WTC11 (cell line): ENCODE measurements at regions not wholly inside any gene's neighbourhood (a gene's known extent, or its start where the extent isn't known, plus 50 kb on each side); places are given as distances from the start of the nearest gene placed in this dataset.

Experiments
- ATAC-seq: fragments of 200-7000 bp; cut with Tn5 transposase; 2 replicates; pipeline ENCODE4 v1.10.0; 2021; ENCODE audit warnings: mild to moderate bottlenecking, moderate library complexity
- CTCF ChIA-PET: fragments of 300-600 bp; sonication (Branson Sonifier 250); formaldehyde crosslinking; loops from one replicate; lab custom pipeline; 2021; ENCODE audit warnings: antibody characterized with exemption; lab: Charles Lee
- POLR2A ChIA-PET: fragments of 350-600 bp; sonication (Branson Sonifier 250); formaldehyde crosslinking; loops from one replicate; lab custom pipeline; 2021; ENCODE audit warnings: antibody characterized with exemption; lab: Charles Lee
- DNase-seq: peaks from one replicate; pipeline ENCODE4 v3.0.0; 2021; ENCODE audit warnings: low spot score
- H3K27ac Mint-ChIP-seq: 2 replicates; pipeline ENCODE4 v1.8.0; 2021; ENCODE audit warnings: mixed read lengths
- H3K27me3 Mint-ChIP-seq: 2 replicates; pipeline ENCODE4 v1.8.0; 2021; ENCODE audit warnings: low read depth, mild to moderate bottlenecking, moderate library complexity, mixed read lengths
- H3K36me3 Mint-ChIP-seq: 2 replicates; pipeline ENCODE4 v1.8.0; 2021; ENCODE audit warnings: mixed read lengths
- H3K4me1 Mint-ChIP-seq: 2 replicates; pipeline ENCODE4 v1.8.0; 2022; ENCODE audit warnings: mixed read lengths
- H3K4me3 Mint-ChIP-seq: 2 replicates; pipeline ENCODE4 v1.8.0; 2021; ENCODE audit warnings: mild to moderate bottlenecking, moderate library complexity, mixed read lengths
- H3K9me3 Mint-ChIP-seq: 2 replicates; pipeline ENCODE4 v1.8.0; 2021; ENCODE audit warnings: mixed read lengths
- CREM ChIP-seq: sonication (generic); formaldehyde crosslinking; IDR thresholded peaks from 2 replicates; pipeline ENCODE4 v1.8.1; 2022; ENCODE audit warnings: mild to moderate bottlenecking, missing genetic modification reagents, moderate library complexity
- ELF4 ChIP-seq: sonication (generic); formaldehyde crosslinking; IDR thresholded peaks from 2 replicates; pipeline ENCODE4 v1.8.1; 2022; ENCODE audit warnings: low read depth, mild to moderate bottlenecking, moderate library complexity, missing genetic modification reagents
- EMX1 ChIP-seq: fragments of 250-450 bp; sonication (Bioruptor Pico); IDR thresholded peaks from 2 replicates; pipeline ENCODE4 v1.8.0; 2021; ENCODE audit warnings: mild to moderate bottlenecking
- ETV6 ChIP-seq: sonication (generic); formaldehyde crosslinking; IDR thresholded peaks from 2 replicates; pipeline ENCODE4 v1.8.1; 2022; ENCODE audit warnings: mild to moderate bottlenecking, missing genetic modification reagents
- FOXK1 ChIP-seq: sonication (generic); formaldehyde crosslinking; IDR thresholded peaks from 2 replicates; pipeline ENCODE4 v1.8.0; 2022; ENCODE audit warnings: mild to moderate bottlenecking, moderate library complexity, missing genetic modification reagents
- FOXP1 ChIP-seq: sonication (generic); formaldehyde crosslinking; IDR thresholded peaks from 2 replicates; pipeline ENCODE4 v1.8.0; 2022; ENCODE audit warnings: missing genetic modification reagents, mild to moderate bottlenecking, moderate library complexity, borderline replicate concordance
- GABPB1 ChIP-seq: sonication (generic); formaldehyde crosslinking; IDR thresholded peaks from 2 replicates; pipeline ENCODE4 v1.8.1; 2023; ENCODE audit warnings: mild to moderate bottlenecking, missing genetic modification reagents
- IRF2 ChIP-seq: sonication (generic); formaldehyde crosslinking; IDR thresholded peaks from 2 replicates; pipeline ENCODE4 v1.8.0; 2022; ENCODE audit warnings: low read depth, missing genetic modification reagents, borderline replicate concordance
- MYBL2 ChIP-seq: sonication (generic); formaldehyde crosslinking; IDR thresholded peaks from 2 replicates; pipeline ENCODE4 v1.8.1; 2023; ENCODE audit warnings: mild to moderate bottlenecking, moderate library complexity, missing genetic modification reagents
- OVOL2 ChIP-seq: fragments of 250-450 bp; sonication (Bioruptor Pico); IDR thresholded peaks from 2 replicates; pipeline ENCODE4 v1.9.0; 2021; ENCODE audit warnings: mild to moderate bottlenecking, borderline replicate concordance
- PRRX2 ChIP-seq: fragments of 250-450 bp; sonication (Bioruptor Pico); IDR thresholded peaks from 2 replicates; pipeline ENCODE4 v1.8.0; 2021; ENCODE audit warnings: mild to moderate bottlenecking
- SP1 ChIP-seq: sonication (generic); formaldehyde crosslinking; conservative IDR thresholded peaks from 2 replicates; pipeline ENCODE4 v1.8.1; 2022; ENCODE audit warnings: missing genetic modification reagents
- TP53 ChIP-seq: sonication (generic); formaldehyde crosslinking; IDR thresholded peaks from 2 replicates; pipeline ENCODE4 v1.8.1; 2023; ENCODE audit warnings: mild to moderate bottlenecking, missing genetic modification reagents
- ZNF121 ChIP-seq: sonication (generic); formaldehyde crosslinking; IDR thresholded peaks from 2 replicates; pipeline ENCODE4 v1.8.0; 2023; ENCODE audit warnings: missing genetic modification reagents
- ZNF138 ChIP-seq: sonication (generic); formaldehyde crosslinking; conservative IDR thresholded peaks from 2 replicates; pipeline ENCODE4 v1.8.1; 2022; ENCODE audit warnings: mild to moderate bottlenecking, moderate library complexity, missing genetic modification reagents
- ZNF219 ChIP-seq: sonication (generic); formaldehyde crosslinking; IDR thresholded peaks from 2 replicates; pipeline ENCODE4 v1.8.0; 2023; ENCODE audit warnings: missing genetic modification reagents, mild to moderate bottlenecking, borderline replicate concordance
- ZNF232 ChIP-seq: sonication (generic); formaldehyde crosslinking; IDR thresholded peaks from 2 replicates; pipeline ENCODE4 v1.8.0; 2022; ENCODE audit warnings: mild to moderate bottlenecking, missing genetic modification reagents
- ZNF263 ChIP-seq: sonication (generic); formaldehyde crosslinking; IDR thresholded peaks from 2 replicates; pipeline ENCODE4 v1.8.1; 2022; ENCODE audit warnings: low read depth, mild to moderate bottlenecking, moderate library complexity, missing genetic modification reagents
- ZNF317 ChIP-seq: sonication (generic); formaldehyde crosslinking; IDR thresholded peaks from 2 replicates; pipeline ENCODE4 v1.8.1; 2023; ENCODE audit warnings: low read depth, mild to moderate bottlenecking, moderate library complexity, missing genetic modification reagents, borderline replicate concordance
- ZNF416 ChIP-seq: fragments of 250-450 bp; sonication (Bioruptor Pico); IDR thresholded peaks from 2 replicates; pipeline ENCODE4 v1.9.0; 2021; ENCODE audit warnings: mild to moderate bottlenecking, inconsistent platforms
- ZNF423 ChIP-seq: fragments of 250-450 bp; sonication (Bioruptor Pico); IDR thresholded peaks from 2 replicates; pipeline ENCODE4 v2.1.2; 2022; ENCODE audit warnings: mild to moderate bottlenecking, moderate library complexity
- ZNF671 ChIP-seq: fragments of 250-450 bp; sonication (Bioruptor Pico); IDR thresholded peaks from 2 replicates; pipeline ENCODE4 v1.8.0; 2021; ENCODE audit warnings: mild to moderate bottlenecking
- TF ChIP-seq, protein P1 (sequence below): sonication (generic); formaldehyde crosslinking; IDR thresholded peaks from 2 replicates; pipeline ENCODE4 v1.8.1; 2023; ENCODE audit warnings: mild to moderate bottlenecking, missing genetic modification reagents, borderline replicate concordance
- TF ChIP-seq, protein P2 (sequence below): sonication (generic); formaldehyde crosslinking; IDR thresholded peaks from 2 replicates; pipeline ENCODE4 v1.8.1; 2023; ENCODE audit warnings: mild to moderate bottlenecking, missing genetic modification reagents, moderate library complexity
- TF ChIP-seq, protein P3 (sequence below): fragments of 250-450 bp; sonication (Bioruptor Pico); conservative IDR thresholded peaks from 2 replicates; pipeline ENCODE4 v1.9.0; 2021; ENCODE audit warnings: mild to moderate bottlenecking
- TF ChIP-seq, protein P4 (sequence below): fragments of 250-450 bp; sonication (Bioruptor Pico); IDR thresholded peaks from 2 replicates; pipeline ENCODE4 v1.9.0; 2021; ENCODE audit warnings: mild to moderate bottlenecking
- TF ChIP-seq, protein P5 (sequence below): fragments of 250-450 bp; sonication (Bioruptor Pico); IDR thresholded peaks from 2 replicates; pipeline ENCODE4 v1.9.0; 2021; ENCODE audit warnings: mild to moderate bottlenecking

DNA sequence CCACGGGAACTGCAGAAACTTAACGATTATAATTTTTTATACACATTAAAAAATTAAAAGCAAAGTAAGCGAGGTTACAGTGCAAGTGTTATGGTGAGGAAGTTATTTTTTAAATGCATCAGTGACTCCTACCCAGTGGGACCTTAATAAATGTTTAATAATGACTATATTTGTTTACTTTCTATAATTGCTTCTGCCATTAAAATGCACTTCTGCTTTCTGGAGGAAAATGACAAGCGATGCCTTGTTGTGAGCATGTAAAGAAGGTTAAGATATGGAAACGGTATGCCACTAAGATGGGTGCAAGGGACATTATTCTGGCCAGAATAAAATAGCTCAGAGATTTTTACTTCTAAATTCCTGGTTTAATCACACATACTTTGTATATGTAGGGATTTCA, 252.1 kb downstream of the CDH11 start (continued):
- TF ChIP-seq, protein P1, sequence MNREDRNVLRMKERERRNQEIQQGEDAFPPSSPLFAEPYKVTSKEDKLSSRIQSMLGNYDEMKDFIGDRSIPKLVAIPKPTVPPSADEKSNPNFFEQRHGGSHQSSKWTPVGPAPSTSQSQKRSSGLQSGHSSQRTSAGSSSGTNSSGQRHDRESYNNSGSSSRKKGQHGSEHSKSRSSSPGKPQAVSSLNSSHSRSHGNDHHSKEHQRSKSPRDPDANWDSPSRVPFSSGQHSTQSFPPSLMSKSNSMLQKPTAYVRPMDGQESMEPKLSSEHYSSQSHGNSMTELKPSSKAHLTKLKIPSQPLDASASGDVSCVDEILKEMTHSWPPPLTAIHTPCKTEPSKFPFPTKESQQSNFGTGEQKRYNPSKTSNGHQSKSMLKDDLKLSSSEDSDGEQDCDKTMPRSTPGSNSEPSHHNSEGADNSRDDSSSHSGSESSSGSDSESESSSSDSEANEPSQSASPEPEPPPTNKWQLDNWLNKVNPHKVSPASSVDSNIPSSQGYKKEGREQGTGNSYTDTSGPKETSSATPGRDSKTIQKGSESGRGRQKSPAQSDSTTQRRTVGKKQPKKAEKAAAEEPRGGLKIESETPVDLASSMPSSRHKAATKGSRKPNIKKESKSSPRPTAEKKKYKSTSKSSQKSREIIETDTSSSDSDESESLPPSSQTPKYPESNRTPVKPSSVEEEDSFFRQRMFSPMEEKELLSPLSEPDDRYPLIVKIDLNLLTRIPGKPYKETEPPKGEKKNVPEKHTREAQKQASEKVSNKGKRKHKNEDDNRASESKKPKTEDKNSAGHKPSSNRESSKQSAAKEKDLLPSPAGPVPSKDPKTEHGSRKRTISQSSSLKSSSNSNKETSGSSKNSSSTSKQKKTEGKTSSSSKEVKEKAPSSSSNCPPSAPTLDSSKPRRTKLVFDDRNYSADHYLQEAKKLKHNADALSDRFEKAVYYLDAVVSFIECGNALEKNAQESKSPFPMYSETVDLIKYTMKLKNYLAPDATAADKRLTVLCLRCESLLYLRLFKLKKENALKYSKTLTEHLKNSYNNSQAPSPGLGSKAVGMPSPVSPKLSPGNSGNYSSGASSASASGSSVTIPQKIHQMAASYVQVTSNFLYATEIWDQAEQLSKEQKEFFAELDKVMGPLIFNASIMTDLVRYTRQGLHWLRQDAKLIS = no peak
- TF ChIP-seq FOXP1 (no peak), IRF2 (CRISPR knock-in tag) (no peak), FOXK1 (CRISPR knock-in tag) (no peak), ZNF219 (no peak)

DNA sequence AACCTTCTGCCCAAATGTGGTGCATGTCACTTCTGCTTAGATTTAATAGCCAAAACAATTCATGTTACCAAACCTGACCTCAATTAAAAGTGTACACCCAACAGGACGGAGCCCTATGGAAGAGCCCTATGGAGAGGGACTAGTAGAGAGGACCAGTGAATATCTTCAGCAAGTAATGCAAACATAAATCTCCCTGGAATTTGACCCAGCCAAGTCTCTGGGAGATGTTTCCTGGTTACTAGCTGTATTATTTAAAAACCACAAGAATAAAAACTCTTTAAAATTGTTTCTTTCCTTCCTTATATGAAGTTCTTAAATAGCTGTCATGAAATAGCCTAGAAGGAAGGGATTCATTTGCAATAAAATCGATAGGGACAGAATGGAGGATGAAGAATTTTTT, 255.8 kb downstream of the CDH11 start:
- H3K36me3 Mint-ChIP-seq = no peaks in the 10 kb centered on the region
- POLR2A ChIA-PET = no interaction called here

DNA sequence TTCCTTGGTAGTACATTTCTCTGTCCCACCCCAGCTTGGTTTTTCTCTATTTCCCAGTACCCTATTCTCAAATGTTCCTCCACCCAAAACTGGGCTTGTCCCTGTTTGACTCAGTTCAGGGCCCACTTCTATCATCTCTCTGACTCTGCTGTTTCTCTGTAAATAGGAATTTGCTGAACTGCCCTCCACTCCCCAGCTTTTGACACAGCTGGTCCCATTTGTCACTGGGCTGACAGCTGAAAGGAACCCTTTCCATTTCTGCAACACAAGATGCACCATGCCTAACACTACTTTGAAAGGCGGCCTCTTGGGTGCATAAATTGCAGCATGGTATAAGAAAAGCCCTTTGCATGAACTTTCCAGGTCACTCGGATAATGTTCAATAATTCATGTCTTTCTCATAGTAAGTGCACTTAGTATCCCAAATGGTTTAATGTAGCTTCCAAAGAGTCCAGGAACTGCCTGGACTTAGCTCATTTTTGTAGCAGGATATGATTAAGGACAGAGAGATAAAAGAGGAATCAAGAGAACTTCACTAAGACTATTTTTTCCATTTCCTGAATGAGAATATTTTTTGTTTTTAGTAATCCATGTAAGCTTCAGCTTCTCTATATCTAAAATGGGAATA, 256.7 kb downstream of the CDH11 start:
- POLR2A ChIA-PET = no interaction called here
- Mint-ChIP-seq H3K27me3 (no peaks in the 10 kb centered on the region), H3K4me3 (no peak overlapping the region), H3K27ac (no peak overlapping the region), H3K9me3 (no peaks in the 10 kb centered on the region), H3K4me1 (0 out of 2 replicates have a peak, but pooled peaks cover 4% of the 10 kb centered on the region), H3K36me3 (no peaks in the 10 kb centered on the region)
- ATAC-seq (no peak), DNase-seq (no peak)
- CTCF ChIA-PET = no interaction called here
- TF ChIP-seq ZNF416 (CRISPR knock-in tag) = no peak
- TF ChIP-seq, protein P2, sequence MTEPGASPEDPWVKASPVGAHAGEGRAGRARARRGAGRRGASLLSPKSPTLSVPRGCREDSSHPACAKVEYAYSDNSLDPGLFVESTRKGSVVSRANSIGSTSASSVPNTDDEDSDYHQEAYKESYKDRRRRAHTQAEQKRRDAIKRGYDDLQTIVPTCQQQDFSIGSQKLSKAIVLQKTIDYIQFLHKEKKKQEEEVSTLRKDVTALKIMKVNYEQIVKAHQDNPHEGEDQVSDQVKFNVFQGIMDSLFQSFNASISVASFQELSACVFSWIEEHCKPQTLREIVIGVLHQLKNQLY (CRISPR knock-in tag) = no peak
- no peak for TF ChIP-seq FOXP1
- no peak for TF ChIP-seq ZNF671 (CRISPR knock-in tag)
- no peak for TF ChIP-seq ZNF138 (CRISPR knock-in tag)
- TF ChIP-seq, protein P3, sequence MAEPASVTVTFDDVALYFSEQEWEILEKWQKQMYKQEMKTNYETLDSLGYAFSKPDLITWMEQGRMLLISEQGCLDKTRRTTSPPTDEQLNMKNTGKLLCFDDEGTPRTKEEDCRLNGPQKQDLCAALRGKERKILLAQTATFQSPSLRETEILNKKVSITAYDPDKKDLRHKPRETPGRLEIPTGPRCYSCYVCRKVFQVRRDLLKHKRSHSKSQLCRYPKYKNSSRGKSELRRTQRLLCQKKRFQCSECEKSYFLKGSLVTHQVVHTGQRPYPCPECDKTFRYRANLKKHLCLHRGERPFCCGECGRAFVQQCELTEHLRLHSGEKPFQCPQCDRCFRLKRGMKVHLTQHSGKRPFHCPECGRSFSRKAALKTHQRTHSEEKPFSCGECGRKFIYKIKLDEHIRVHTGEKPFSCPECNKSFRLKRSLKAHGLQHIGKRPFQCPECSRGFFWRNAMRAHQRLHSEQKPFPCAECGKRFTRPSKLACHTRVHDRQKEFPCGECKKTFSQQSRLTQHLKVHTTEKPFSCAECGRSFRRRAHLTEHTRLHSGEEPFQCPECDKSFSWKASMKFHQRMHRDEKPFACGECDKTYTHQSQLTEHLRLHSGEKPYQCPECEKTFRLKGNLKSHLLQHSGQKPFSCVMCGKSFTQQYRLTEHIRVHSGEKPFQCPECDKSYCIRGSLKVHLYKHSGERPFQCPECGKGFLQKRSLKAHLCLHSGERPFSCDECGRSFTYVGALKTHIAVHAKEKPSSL (CRISPR knock-in tag) = no peak
- no peak for TF ChIP-seq EMX1 (CRISPR knock-in tag)
- TF ChIP-seq ZNF121 (CRISPR knock-in tag) = no peak
- TF ChIP-seq, protein P4, sequence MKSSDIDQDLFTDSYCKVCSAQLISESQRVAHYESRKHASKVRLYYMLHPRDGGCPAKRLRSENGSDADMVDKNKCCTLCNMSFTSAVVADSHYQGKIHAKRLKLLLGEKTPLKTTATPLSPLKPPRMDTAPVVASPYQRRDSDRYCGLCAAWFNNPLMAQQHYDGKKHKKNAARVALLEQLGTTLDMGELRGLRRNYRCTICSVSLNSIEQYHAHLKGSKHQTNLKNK (CRISPR knock-in tag) = no peak
- no peak for TF ChIP-seq GABPB1
- TF ChIP-seq TP53 (CRISPR knock-in tag) = no peak
- TF ChIP-seq SP1 (CRISPR knock-in tag) = no peak
- no peak for TF ChIP-seq ZNF263
- TF ChIP-seq PRRX2 (CRISPR knock-in tag) = no peak

More for the DNA sequence above, 255.8 kb downstream of the CDH11 start:
- no peak overlapping the region for H3K27ac Mint-ChIP-seq
- H3K27me3 Mint-ChIP-seq = no peaks in the 10 kb centered on the region
- CTCF ChIA-PET = no interaction called here
- 0 out of 2 replicates have a peak, but pooled peaks cover 4% of the 10 kb centered on the region for H3K4me1 Mint-ChIP-seq
- TF ChIP-seq ZNF317 (CRISPR knock-in tag) (no peak), MYBL2 (CRISPR knock-in tag) (no peak), ZNF671 (CRISPR knock-in tag) (no peak), ELF4 (CRISPR knock-in tag) (no peak), ZNF423 (CRISPR knock-in tag) (no peak), ZNF232 (no peak), EMX1 (CRISPR knock-in tag) (no peak), CREM (CRISPR knock-in tag) (no peak), ETV6 (CRISPR knock-in tag) (no peak), OVOL2 (CRISPR knock-in tag) (no peak)
- TF ChIP-seq, protein P5, sequence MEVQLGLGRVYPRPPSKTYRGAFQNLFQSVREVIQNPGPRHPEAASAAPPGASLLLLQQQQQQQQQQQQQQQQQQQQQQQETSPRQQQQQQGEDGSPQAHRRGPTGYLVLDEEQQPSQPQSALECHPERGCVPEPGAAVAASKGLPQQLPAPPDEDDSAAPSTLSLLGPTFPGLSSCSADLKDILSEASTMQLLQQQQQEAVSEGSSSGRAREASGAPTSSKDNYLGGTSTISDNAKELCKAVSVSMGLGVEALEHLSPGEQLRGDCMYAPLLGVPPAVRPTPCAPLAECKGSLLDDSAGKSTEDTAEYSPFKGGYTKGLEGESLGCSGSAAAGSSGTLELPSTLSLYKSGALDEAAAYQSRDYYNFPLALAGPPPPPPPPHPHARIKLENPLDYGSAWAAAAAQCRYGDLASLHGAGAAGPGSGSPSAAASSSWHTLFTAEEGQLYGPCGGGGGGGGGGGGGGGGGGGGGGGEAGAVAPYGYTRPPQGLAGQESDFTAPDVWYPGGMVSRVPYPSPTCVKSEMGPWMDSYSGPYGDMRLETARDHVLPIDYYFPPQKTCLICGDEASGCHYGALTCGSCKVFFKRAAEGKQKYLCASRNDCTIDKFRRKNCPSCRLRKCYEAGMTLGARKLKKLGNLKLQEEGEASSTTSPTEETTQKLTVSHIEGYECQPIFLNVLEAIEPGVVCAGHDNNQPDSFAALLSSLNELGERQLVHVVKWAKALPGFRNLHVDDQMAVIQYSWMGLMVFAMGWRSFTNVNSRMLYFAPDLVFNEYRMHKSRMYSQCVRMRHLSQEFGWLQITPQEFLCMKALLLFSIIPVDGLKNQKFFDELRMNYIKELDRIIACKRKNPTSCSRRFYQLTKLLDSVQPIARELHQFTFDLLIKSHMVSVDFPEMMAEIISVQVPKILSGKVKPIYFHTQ (CRISPR knock-in tag) = no peak
- TF ChIP-seq, protein P2 (CRISPR knock-in tag) = no peak
- no peaks in the 10 kb centered on the region for H3K9me3 Mint-ChIP-seq
- ATAC-seq = no peak
- H3K4me3 Mint-ChIP-seq = no peak overlapping the region
- no peak for DNase-seq
